ENCODE measurements at regions not wholly inside any gene's neighbourhood (a gene's known extent, or its start where the extent isn't known, plus 50 kb on each side); places are given as distances from the start of the nearest gene placed in this dataset.

- no peak for DNase-seq (ENCODE audit: low read depth, low spot score)
Observed at GRCh38 chr1:209059376-209059775, 524.1 kb upstream of the CAMK1G start.

- DNase-seq (ENCODE audit: low read depth, low spot score): no peak
Observed at GRCh38 chr1:209059981-209060380, 523.5 kb upstream of the CAMK1G start.

GRCh38 chr1:209062081-209062620, 521.4 kb upstream of the CAMK1G start:
- no peak for DNase-seq (ENCODE audit: low read depth, low spot score)

- DNase-seq (ENCODE audit: low read depth, low spot score): no peak
Observed at GRCh38 chr1:209062863-209063262, 520.7 kb upstream of the CAMK1G start.

GRCh38 chr1:209063767-209064659, 519.5 kb upstream of the CAMK1G start:
- DNase-seq (ENCODE audit: low read depth, low spot score): no peak

GRCh38 chr1:209064850-209065706, 518.4 kb upstream of the CAMK1G start:
- no peak for DNase-seq (ENCODE audit: low read depth, low spot score)

- DNase-seq (ENCODE audit: low read depth, low spot score): no peak
Observed at GRCh38 chr1:209072481-209072880, 511.0 kb upstream of the CAMK1G start.

GRCh38 chr1:209073879-209074278, 509.6 kb upstream of the CAMK1G start:
- no peak for DNase-seq (ENCODE audit: low read depth, low spot score)

- no peak for DNase-seq (ENCODE audit: low read depth, low spot score)
Observed at GRCh38 chr1:209074575-209075250, 508.8 kb upstream of the CAMK1G start.

- DNase-seq (ENCODE audit: low read depth, low spot score): no peak
Observed at GRCh38 chr1:209076688-209077087, 506.8 kb upstream of the CAMK1G start.

- DNase-seq (ENCODE audit: low read depth, low spot score): no peak
Observed at GRCh38 chr1:209080170-209080781, 503.2 kb upstream of the CAMK1G start.

GRCh38 chr1:209086486-209087192, 496.9 kb upstream of the CAMK1G start:
- no peak for DNase-seq (ENCODE audit: low read depth, low spot score)

GRCh38 chr1:209094384-209094783, 489.1 kb upstream of the CAMK1G start:
- no peak for DNase-seq (ENCODE audit: low read depth, low spot score)

- no peak for DNase-seq (ENCODE audit: low read depth, low spot score)
Observed at GRCh38 chr1:209095627-209096595, 487.6 kb upstream of the CAMK1G start.

- no peak for DNase-seq (ENCODE audit: low read depth, low spot score)
Observed at GRCh38 chr1:209100460-209100859, 483.1 kb upstream of the CAMK1G start.

GRCh38 chr1:209101106-209101505, 482.4 kb upstream of the CAMK1G start:
- no peak for DNase-seq (ENCODE audit: low read depth, low spot score)

GRCh38 chr1:209102120-209102519, 481.4 kb upstream of the CAMK1G start:
- no peak for DNase-seq (ENCODE audit: low read depth, low spot score)

- no peak for DNase-seq (ENCODE audit: low read depth, low spot score)
Observed at GRCh38 chr1:209102531-209102930, 481.0 kb upstream of the CAMK1G start.

- no peak for DNase-seq (ENCODE audit: low read depth, low spot score)
Observed at GRCh38 chr1:209103092-209103491, 480.4 kb upstream of the CAMK1G start.

All from activated naive CD8-positive, alpha-beta T cell treated with anti-CD3 and anti-CD28 coated beads, Interleukin-2, amount 50 U/mL, for 16 hours (primary cell).